ENCODE measurements at regions not wholly inside any gene's neighbourhood (a gene's known extent, or its start where the extent isn't known, plus 50 kb on each side); places are given as distances from the start of the nearest gene placed in this dataset.

DNA sequence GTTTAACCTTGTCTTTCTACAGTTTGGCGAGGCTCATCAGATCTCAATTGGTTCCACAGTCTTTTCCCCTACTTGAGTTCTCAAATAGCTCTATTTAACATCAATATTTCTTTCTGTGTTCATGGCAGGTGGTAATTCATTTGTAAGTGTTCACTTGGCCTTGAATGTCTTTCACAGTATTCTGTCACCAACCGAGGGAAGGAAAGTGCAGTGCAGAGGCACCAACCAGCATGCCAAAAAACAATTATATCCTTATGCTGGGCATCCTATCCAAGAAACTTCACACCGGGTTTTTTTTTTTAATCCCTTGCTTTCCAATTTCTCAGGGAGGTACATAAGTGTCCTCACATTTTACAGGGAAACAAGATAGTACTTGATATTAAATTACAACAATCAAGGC is 55.0 kb upstream of the ZC3H12C start:
- DNase-seq (ENCODE audit: low spot score): no peak
- Histone ChIP-seq H3K4me3 (no peak overlapping the region), H3K36me3 (no peaks in the 10 kb centered on the region), H3K4me1 (no peaks in the 10 kb centered on the region), H3K27me3 (no peaks in the 10 kb centered on the region), H3K9me3 (no peaks in the 10 kb centered on the region), H3K27ac (no peak overlapping the region)
- TF ChIP-seq, protein P1, sequence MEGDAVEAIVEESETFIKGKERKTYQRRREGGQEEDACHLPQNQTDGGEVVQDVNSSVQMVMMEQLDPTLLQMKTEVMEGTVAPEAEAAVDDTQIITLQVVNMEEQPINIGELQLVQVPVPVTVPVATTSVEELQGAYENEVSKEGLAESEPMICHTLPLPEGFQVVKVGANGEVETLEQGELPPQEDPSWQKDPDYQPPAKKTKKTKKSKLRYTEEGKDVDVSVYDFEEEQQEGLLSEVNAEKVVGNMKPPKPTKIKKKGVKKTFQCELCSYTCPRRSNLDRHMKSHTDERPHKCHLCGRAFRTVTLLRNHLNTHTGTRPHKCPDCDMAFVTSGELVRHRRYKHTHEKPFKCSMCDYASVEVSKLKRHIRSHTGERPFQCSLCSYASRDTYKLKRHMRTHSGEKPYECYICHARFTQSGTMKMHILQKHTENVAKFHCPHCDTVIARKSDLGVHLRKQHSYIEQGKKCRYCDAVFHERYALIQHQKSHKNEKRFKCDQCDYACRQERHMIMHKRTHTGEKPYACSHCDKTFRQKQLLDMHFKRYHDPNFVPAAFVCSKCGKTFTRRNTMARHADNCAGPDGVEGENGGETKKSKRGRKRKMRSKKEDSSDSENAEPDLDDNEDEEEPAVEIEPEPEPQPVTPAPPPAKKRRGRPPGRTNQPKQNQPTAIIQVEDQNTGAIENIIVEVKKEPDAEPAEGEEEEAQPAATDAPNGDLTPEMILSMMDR (IDR thresholded peaks at IDR 0.05): no peak
